NOMO-1 (cell line): ENCODE measurements at regions not wholly inside any gene's neighbourhood (a gene's known extent, or its start where the extent isn't known, plus 50 kb on each side); places are given as distances from the start of the nearest gene placed in this dataset.
"Not testable (repeated sequence)": the region's sequence is repeated elsewhere in the genome, so short reads cannot be mapped to it uniquely, and the experiment has no call there.

ENCODE experiments used
- DNase-seq, 2 experiments: peaks; one replicate each; lab custom pipeline; 2025; ENCODE audit not compliant: unreplicated experiment in 2 of 2; lab: John Stamatoyannopoulos, UW

DNA sequence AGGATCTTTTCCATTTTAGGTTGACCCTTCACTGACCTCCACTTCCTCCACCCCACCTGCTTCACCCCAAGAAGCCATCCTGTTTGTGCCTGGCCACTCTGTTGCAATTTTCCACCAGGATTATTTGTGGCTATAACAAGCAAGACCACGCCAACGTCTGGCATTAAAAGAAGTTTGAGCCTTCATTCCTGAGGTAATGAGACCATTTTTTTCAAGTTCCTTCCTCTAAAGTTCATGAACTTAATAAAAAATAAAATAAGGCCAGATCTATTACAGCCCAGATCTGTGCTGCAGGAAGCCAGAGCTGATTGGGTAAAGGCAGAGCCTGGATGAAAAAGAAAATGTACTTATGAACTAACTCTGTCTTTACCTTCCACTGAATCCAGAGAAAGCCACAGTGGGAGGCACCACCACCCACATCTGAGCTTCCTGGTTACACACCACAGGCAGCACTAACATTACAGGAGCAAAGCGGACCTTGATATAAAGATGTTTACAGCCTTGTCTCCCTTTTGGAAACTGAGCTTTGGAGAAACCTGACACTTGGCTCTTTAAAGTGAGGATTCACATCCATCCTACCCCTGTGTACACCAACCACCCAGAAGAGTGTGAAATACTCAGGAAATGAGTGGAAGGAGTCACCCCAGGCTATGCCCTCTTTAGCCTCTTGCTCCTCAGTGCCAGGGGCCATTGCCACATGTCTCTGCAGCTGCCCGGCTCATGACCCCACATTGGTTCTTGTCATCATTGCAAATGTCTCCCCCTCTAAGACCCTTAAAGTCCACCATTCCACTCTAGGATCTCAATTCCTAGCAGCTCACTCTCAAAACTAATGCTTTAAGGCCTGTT lies 293.6 kb downstream of the PLPP3 start:
- no peak for DNase-seq

DNA sequence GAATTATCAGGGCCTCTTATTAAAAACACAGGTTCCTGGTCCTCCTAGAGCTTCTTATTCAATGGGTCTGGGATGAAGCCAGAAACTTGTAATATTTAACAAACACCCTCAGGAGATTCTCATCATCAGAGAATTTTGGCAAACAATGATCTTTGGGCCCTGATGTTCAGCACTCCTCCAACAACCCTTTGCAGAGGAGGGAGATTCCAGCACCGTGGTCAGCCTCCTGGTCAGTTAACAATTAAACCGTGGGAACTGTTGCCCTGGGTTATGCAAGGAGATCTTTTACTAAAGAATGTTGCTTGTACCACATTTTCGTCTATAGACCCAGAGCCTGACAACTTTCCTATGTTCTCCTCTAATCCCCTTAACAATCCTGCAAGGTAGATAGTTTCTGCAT lies 294.4 kb downstream of the PLPP3 start:
- no peak for DNase-seq

DNA sequence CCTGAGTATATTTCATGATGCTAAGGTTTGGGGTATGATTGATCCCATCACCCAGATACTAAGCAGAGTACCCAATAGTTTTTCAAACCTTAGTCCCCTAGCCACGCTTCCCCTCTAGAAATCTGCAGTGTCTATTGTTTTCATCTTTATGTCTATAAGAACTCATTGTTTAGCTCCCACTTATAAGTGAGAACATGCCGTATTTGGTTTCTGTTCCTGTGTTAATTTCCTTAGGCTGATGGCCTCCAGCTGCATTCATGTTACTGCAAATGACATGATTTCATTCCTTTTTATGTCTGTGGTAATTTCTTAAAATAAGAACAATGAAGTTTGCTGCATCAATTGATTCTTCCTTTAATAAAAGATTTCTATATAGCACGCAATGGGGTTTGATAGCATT lies 301.3 kb downstream of the PLPP3 start:
- DNase-seq: no peak

DNA sequence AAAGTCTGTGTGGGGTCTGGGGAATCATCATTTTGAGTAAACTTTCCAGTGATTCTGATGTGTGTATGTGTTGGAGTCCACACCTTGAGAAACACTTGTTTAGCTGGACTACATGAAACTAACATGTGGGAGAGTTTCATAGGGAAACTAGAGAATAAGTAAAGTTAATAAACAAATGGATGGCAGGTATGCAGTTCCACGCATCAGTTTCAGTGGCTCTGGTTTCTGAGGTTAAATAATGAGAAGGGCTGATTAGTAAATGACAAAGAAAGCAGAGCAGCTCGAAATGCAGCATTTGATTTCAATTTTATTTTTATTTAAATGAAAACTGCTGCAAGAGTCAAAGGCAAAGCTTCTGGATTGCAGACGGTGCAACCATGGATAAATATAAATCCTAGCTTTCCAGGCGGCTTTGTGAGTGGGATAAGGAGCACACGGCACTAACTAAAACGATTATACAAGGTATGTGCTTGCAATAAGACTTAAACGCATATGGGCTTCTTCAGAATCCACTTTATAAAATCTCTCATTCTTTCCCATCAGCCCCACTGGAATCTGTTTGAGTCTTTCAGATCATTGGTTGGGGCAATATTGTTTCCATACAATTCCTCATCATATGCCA lies 310.7 kb downstream of the PLPP3 start:
- DNase-seq: no peak

DNA sequence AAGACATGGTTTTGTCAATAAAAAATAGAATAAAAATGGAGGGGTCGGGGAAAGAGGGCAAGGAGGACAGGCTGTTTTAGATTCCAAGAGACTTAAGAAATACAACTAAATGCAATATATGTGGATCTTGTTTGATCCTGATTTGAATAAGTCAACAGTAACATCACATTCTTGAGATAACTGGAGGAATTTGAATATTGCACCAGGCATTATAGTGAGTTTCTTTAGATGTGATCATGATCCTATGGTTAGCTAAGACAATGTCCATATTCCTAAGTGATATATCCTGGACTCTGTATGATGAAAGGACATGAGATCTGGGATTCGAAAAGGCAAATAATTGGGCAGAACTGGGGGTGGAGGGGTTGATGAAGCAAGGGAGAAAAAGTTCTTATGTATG lies 311.8 kb downstream of the PLPP3 start:
- DNase-seq: no peak

DNA sequence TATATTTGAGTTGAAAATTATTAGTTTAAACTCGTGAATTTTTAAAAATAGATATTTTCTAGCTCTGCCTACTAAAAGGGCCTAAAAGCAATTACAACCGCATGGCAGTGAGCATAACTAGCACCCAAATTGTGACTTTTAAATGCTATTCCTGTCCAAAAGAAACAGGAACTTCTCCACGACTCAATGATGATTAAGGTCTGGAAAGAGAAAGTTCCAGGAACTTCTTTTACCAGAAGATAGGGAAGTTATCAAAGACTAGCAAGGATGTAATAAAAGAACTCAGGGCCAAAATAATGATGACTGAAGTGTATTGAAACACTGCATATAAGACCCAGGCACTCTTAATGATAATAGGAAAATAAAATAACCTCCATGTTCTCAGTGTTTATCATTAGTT lies 313.0 kb downstream of the PLPP3 start:
- no peak for DNase-seq

DNA sequence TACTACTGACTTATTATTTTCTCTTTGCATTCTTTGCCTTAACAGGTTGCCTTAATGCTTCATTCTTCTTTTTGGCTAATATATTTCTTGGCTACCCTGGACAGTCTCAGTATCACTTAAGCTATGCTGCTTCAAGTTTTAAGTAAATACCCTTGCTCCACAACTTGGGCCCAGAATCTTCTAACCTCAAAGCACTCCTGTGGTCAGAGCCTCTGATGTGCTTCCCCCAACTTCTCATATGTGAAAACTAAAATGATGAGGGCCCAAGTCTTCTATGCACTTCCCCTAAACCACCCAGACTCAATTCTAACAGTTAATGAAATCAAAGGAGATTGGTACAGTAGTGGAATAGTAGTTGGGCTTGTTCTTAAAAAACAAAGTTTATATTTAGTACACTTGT lies 314.1 kb downstream of the PLPP3 start:
- DNase-seq: no peak

DNA sequence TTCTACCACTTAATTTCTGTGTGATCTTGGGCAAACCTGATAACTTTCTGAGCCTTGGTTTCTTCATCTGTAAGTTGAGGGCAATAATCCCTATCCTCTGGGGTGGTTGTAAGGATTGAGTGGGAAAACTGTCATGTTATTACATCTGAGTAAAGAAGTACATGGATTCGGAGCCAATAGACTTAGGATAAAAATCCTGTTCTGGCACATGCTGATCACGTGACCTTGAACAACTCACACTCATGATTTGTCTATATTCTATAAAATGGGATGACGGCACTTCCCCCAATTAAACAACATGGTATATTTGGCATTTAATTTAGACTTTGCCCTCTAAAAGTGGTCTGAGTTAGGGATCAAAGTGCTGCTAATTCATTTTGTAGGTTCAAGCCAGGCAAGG lies 315.5 kb downstream of the PLPP3 start:
- DNase-seq: no peak

DNA sequence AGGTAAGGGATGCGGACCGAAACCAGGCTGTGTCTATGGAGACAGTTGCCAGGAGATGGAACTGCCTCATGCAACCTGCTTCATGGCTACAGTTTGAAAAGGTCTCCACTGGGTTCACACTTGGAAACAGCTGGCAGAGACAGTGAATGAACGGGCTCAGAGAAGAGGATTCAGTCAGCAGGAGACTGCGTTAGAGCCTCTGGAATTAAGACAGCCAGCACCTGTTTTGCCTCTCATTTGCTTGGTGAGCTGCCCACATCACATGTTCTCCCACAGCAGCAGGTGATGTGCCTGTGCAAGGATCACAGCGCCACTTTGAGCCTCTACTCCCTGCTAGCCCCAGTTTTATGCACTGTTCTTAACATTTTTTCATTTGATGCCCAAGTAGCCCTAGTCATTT lies 321.0 kb downstream of the PLPP3 start:
- no peak for DNase-seq

DNA sequence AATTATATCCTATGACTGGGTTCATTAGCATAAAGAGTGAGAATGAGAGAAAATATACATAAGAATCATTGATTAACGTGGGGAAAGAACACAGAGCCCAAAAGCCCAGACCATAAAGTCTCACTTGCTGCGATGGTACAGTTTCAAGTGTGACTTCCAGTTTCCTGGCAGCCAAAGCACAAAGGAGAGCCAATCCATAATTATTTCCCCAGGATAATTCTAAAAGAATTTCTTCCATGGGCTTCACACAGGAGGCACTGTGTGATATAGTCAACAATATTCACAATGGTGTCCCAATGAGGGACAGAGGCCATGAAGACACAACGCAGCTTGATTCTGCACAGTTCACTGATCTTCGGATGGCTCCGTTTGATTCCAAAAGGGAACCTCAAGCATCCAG lies 321.6 kb downstream of the PLPP3 start:
- DNase-seq: no peak

DNA sequence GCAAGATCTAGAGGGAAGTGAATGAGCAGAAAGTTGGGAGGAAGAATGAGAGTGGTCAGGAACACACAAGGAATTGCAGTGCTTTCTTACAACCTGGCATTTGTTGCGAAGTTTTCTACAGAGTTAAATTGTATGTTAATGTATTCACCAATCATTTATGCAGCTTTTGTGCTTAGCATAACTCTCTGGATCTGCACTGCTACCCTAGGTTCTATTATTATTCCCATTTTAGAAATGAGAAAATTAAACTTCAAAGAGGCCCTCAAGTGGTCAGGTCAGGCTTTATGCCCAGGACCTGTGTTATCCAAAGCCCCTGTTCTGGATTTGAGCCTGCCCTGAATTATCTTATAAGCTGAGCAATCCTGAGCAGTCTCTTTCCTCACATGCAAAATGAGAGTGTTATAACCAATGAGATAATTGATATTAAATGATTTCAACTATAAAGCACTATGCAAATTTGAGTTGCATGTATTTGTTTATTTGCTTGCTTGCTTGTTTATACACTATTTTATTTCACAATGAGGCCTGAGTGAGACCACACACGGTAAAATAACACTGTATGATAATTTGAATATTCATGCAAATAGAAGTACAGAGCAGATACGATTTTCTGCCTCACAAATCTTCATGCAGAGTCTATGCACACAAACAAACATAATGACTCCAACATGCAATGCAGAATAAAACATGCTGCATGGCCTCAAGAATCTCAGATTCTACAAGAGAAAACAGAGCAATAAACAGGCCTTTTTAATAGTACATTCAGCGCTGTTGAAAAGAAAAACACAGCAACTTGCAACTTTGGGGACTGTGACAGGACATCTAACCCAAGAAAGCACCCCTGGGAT lies 323.0 kb downstream of the PLPP3 start:
- DNase-seq: no peak

DNA sequence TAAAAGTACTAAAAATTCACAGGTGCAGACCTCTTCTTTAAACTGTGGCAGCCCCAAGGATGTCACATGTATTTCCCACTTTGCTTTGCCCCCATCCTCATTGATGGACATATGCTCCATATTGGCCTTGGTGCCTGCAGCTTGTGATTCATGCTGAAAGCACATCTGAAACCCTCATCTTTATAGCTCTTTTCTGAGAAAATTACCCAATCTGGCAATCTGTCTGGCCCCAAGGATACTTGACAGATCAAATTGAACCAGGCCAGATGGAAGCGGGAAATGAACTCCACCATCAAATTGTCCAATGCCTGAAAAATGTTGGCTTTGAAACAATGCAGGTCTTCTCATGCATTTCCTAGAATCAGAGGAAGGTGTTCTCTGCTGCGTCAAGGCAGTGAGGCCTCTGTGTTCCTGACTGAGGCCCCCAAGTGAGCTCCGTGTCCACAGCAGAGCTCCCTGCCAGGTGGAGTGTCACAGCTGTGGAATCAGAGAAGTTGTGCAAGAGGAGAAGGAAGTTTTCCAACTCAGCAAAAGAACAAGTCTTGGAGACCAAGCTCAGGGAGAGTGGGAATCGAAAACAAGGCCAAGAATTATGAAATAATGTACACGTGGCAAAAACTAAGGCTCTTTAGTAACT lies 323.7 kb downstream of the PLPP3 start:
- no peak for DNase-seq

DNA sequence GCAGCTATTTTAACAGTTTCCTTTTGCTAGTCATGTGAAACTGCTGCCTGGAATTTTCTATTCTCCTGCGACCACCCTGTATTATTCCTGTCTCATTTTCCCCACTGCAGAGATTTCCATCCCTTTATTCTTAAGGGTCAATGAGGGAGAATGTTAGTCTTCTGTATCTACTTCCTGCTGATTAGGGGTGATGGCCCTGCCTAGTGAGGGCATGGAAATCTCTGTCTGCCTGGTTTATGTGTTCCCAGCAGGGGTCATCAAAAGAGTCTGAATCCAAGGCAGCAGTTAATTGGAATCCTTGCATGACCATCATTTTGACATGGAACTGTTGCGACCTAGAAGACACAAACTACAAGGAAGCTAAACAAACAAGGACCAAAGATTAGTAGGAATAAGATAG lies 325.2 kb downstream of the PLPP3 start:
- no peak for DNase-seq

DNA sequence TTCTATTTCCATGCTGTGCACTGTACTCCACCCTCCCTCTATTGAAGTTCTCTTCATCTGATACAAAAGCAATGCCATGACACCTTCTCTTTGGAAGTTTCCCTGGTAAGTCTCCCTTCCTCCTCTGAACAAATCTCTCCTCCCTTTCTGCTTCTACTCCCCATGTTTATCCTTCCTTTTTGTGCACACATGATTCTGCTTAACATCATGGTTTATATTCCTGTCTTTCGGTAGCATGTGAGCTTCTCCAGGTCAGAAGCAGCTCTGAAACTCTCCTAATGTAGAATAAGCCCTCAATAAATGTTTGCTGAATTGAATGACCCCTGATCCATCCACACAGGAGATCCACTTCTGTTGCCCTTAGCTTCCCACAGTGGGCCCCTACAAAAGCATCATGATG lies 328.6 kb downstream of the PLPP3 start:
- no peak for DNase-seq

DNA sequence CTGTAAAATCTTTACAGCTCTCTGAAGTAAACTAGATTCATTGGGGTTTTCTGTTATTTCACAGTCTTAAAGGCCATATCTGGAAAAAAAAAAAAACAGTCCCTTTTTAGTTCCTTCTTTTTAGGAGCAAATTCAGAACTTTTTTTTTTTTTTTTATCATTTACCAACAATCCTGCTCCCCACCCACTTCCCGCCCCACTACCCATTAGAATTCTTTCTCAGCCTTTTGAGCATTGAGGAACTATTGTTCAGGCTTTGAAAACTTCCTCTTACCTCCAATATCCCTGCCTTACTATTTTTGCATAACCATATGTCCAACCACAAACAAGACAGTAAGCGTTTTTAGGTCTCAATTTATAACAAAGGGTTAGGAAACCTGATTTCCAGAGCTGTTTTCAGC lies 330.1 kb downstream of the PLPP3 start:
- DNase-seq: peak; percentile 79 to 85

DNA sequence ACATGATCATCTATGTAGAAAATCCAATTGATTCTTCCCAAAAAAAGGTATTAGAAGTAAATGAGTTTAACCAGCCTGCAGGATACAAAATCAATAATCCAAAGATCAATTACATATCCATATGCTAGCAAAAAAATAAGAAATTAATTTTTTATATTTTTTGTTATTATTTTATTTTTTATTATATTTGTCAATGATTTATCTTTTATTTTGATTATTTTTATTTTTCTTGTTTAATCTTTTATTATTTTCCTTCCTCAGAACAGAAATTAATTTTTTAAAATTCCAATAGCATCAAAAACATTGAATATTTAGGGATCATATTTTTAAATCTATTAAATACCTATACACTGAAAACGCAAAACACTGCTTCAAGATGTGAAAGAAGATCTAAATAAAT lies 331.2 kb downstream of the PLPP3 start:
- no peak for DNase-seq

DNA sequence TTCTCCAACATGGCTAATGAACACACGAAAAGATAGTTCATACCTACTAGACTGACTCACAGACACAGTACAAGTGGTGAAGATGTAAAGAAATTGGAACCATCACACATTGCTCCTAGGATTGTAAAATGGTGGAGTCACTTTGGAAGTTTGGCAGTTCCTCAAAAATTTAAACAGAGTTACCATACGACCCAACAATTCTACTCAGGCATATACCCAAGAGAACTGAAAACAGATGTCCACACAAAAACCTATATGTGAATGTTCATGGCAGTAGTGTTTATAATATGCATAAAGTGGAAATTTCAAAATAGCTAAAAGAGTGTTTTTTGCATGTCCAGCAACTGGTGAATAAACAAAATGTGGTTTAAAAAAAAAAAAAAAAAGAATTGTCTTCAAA lies 332.6 kb downstream of the PLPP3 start:
- not testable (repeated sequence) for DNase-seq

DNA sequence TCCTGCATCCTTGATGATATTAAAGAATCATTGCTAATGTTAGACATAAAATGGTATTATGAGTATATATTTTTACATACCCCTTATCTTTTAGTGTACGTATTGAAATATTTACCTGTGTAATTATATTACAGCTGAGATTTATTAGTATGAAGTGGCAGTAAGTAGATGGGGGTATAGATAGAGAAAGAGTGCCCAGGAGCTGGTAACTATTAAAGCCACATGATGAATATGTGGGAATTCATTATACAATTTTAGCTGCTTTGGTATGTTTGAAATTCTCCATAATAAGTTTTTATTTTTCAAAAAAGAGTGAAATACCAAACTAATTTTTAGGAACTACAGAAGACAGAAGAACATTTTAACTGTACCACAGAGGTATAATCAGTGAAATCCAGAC lies 339.0 kb downstream of the PLPP3 start:
- DNase-seq: no peak

DNA sequence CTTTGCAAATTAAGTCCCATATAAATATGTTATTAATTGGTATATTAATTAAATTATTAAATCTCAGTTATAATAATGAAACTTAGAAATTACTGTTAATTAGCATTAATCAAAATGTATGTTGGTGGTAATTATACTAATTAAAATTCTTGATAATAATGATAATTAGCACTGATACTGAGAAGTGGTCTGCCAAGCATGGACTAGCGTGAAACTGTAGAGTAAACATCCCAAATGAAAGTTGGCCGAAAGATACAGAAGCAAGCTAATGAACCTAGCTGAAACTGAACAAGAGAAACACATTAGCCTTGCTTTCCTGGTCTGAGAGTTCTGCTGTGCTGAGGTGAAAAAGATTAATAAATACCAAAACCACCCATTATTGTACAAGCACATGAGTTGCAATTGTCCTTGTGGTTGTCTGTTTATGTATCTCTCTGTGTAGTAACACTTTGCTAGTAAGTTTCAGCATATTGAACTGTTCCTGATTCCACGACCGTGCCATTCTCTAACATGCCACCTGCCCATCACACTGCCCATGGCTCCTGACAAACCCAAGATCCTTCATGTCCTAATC lies 341.8 kb downstream of the PLPP3 start:
- DNase-seq: no peak

DNA sequence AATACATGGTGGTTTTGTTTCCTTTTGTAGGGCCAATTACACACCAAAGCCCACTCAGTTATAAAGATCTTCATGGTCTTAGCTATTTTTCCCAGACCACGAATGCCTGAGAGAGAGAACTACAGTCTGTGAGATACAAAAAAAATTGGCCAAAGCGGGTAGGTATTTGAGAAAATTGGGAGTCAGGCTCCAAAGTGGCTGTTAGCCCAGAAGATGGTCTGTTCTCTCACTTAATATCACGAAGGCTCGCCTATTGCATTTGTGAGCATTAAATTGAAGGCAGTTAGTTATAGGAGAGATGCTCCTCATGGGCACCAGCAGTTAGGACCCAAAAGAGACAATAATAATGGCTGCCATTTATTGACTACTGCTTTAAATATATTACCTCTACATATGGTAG lies 342.7 kb downstream of the PLPP3 start:
- no peak for DNase-seq
